HG03139 (cell line): ENCODE measurements at regions not wholly inside any gene's neighbourhood (a gene's known extent, or its start where the extent isn't known, plus 50 kb on each side); places are given as distances from the start of the nearest gene placed in this dataset.
"Not testable (repeated sequence)": the region's sequence is repeated elsewhere in the genome, so short reads cannot be mapped to it uniquely, and the experiment has no call there.

Source experiments
- ATAC-seq: cut with Tn5 transposase; IDR thresholded peaks from one replicate; pipeline ENCODE4 v1.9.1; 2021; ENCODE audit not compliant: unreplicated experiment

- ATAC-seq, result no peak
Observed at GRCh38 chr11:19436932-19437331, 196.2 kb upstream of the E2F8 start.

GRCh38 chr11:19435306-19435989 lies 194.7 kb upstream of the E2F8 start:
- ATAC-seq, result no peak

DNA sequence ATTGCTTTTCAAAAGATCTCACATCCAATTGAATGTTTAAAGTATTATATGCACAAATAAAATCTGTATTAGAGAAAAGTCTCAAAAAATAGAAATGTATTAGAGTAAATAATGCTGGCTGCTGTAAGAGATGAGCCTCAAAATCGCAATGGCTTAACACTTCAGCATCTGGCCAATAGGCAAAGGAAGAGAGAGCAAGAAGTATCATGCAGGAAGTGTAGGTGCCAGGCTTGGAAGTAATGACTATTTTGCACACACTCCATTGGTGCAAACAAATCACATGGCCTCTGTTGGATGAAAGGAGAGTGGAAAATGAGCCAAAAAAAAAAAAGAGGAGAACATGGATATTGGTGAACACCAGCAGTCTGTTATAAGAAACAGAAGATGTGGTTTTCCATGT lies 193.0 kb upstream of the E2F8 start:
- ATAC-seq, result no peak

DNA sequence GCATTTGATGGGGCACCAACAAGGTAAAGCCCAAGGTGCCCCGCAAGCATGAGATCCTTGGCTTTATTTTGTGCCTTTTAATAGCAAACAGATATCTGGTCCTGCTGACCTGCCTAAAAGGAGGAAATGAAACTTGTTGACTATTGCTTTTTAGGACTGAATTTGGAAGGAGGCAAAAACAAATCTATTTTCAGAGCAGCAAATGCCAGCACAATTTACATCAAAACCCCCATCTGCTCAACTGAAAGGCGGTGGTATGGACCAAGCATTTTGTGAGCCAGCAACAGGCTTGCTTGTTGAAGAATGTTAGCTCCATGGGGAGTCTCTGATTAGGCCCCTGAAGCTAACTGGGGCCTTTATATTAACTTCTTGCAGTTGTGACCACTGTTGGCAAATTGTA lies 192.6 kb upstream of the E2F8 start:
- peak; percentile 46 for ATAC-seq

DNA sequence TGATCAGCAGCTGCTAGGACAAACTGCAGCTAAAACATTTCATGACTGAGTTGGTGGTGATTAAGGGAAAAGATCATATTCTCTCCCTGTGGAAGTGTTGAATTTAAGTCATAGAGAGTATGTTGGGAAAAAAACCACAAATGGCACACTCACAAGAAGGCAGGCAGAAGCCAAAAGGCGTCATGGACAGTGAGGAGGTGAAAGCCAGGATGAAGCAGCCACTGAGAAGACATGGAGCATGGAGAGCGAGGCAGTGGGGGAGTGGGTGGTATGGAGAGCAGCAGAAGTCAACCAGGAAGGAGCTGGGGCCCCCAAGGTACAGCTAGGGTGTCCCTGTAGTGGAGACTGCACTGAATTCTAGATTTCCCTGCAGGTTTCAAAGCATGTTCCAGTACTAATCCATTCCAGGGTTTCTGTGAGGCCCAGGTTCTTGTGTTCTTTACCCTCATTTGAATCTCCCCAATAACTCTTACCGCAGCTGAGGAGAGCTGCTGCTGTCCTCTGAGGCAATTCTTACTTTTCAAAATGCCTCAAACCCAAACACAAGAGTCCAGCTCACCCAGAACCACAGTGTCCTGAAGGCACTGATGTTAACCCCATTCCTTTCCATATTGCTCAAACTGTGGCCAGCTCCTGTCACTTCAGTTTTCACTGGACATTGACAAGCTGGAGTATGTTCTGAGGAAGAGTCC lies 191.8 kb upstream of the E2F8 start:
- ATAC-seq, result peak; percentile 54

DNA sequence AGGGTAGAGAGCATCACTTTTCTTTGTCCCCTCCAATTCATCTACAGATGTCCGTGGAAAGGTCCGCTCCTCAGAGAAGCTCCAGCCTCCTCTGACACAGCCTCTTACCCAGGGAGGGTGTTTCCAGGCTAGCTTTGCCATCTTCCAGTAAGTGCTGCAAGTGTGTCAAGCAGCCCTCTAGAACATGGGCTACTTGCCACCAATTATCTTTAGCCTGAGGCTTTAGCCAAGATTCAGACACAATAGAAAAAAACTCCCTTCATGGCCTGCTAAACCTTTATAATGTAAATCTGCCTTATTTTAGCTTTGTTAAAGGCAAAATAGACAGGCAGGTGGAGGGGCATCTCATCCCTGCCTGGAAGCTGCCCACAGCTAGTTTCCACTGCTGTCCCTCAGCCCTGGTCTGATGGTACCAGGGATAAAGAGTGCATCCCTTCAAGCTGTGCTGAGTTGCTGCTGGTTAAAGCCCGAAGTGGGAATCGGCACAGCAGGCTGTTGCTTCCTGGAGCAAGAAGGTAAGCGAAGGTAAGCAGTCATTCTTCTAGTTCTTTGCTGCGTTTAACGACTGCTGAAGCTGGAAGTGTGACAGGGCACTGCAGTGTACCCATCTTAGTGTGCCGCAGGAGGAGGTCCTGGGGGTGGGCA lies 190.1 kb upstream of the E2F8 start:
- no peak for ATAC-seq

GRCh38 chr11:19430346-19430745 lies 189.6 kb upstream of the E2F8 start:
- no peak for ATAC-seq

DNA sequence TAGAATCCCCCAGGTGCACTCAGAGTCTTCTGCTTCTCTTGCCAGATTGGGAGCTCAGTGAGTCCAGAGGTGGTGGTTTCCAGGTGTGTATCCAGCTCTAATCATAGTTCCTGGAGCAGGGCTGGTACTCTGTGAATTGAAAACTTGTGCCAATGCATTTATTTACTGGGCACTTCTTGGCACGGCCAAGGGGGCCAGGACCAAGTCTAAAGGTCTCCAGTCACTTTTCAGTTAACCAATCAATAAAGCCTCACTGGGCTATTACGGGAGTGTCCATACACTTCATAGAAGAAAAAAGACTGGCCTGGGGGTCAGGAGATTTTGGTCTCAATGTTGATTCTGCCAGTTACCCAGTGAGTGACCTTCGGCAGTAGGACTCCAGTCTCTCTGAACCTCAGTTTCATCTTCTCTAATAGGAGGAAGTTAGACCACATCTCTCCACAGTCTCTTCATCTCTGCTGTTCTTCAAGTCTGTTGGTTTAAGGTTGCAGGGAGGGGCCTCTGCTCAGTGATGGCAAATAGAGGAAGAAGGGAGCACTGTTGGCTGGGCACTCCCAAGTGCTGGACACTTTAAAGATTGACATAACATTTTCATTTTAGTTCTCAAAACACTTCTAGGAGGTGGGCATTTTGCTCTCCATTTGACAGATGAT lies 188.5 kb upstream of the E2F8 start:
- no peak for ATAC-seq

DNA sequence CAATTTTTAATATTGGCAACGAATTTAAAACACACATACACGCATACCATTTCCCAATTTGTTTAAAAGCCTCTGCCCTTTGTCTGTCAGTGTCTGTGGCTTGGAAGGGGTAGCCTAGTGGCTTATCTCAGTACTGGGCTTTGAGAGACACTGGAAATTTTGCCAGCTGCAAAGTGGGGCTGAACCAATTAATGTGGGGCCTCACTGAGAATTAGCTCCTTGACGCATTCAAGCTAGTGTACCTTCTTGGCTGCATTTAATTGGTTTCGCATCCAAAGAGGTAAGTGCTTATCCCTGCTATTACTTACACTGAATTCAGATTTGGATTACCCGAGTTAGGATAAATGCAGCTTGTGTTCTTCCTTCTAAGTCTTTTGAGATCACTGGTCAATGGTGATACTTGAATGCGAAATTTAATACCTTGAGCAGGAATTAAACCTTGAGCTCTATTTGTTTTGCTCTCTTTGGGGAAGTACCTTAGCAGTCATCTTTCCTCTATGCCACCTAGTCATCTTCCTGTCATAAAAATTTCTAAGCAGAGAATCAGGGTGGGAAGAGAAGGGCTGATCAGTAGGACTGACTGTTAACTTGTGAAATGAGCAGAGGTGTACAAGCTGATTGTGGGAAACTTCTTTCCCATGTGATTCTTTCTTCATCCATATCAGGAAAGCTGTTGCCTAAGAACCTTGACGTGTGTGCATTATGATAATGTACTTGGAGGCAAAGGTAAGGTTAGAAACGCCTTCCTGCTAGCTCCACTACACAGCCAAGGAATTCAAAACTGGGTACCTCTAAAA lies 187.7 kb upstream of the E2F8 start:
- no peak for ATAC-seq

- no peak for ATAC-seq
Observed at GRCh38 chr11:19426756-19427403, 186.1 kb upstream of the E2F8 start.

DNA sequence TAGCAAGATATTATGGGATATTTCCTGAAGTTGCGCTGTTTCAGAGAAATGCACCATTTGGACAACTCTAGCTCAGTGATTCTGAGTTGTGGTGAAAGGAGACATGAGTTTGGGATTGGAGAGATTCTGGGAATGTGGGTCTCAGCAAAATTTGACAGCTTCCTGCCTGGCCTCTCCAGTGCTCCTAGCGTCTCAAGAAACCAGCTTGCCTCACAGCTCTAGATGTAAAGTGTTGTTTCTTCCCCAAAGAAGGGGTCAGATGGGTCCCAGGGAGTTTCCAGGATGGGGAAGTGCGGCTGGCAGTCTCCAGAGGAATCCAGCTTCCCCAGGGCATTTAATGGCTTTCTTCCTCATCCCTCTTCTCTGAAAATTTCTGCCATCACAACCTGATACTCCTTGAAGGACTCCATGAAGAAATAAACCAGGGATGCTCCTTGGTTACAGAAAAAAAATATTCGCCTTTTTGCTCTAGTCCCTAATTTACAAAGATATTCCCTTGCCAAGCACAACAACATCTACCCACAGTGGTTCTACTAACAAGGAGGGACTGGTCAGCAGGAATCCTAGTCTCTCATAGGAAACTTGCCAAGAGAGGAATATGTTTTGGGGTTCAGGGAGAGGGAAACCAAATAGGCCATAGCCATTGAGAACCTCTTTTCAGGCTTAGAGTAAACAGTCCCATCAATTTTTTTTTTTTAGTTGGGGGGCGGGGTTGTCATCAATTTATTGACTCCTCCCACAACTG lies 185.4 kb upstream of the E2F8 start:
- no peak for ATAC-seq

- no peak for ATAC-seq
Observed at GRCh38 chr11:19422276-19422675, 181.5 kb upstream of the E2F8 start.

DNA sequence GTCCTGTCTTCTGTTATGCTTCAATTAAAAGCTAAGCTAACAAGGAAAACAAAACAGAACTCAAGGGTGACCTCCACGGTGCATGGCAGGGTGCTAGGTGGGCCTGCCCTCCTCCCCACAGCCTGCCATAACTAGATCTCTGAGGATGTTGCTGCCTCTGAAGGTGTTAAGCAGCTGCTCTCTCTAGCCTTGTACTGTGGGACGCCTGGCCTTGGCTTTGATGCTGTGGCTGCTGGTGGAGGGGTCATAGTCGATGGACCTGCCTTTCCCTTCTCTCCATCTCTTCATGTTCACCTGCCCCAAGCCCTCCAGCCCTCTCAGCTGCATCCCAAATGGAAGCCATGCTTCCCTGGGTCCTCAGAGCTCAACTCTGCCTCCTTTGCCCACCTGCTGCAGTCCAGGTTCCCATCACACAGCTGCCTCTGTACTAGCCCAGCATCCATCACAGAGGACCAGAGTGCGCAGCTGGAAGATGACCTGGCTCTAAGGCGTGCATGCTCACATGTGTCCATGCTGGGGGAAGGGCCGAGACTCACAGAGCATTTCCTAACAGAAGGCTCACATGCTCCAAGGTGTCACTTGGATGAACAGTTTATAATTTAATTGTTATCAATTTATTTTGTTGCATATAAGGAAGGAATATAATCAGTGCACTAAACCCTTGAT lies 180.3 kb upstream of the E2F8 start:
- no peak for ATAC-seq

- no peak for ATAC-seq
Observed at GRCh38 chr11:19419808-19420207, 179.1 kb upstream of the E2F8 start.

DNA sequence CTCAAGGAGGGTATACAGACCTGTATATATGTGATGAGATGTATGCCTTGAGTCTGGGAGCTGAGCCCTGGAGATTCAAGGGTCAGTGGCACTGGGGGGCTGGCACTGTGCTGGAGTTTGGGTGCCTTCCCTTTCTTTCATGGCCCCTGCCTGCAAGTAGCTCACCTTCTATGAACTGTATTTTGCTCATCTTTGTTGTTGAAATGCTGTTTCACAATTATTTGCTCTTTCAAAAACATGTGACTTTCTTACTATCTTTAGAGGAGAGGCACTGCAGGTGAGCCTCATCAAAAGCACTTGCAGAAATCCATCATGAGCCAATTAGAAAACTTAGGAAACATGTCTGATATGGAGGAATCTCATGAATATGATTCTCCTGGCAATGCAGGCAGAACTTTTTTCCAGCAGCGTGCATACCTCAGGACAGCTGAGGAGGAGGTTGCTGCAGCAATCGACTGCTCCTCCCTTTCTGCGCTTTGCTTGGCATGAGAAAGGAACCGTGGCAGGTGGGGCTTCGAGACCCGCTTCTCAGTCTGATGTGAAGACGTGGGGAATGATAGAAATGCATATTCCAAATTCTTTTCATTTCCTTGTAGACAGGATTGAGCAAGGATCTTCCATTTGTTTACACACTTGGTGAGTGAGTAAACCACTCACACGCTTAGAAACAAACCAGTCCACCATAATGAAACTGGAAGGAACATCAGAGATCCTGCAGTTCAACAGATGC lies 178.4 kb upstream of the E2F8 start:
- no peak for ATAC-seq

- no peak for ATAC-seq
Observed at GRCh38 chr11:19418221-19418620, 177.5 kb upstream of the E2F8 start.

DNA sequence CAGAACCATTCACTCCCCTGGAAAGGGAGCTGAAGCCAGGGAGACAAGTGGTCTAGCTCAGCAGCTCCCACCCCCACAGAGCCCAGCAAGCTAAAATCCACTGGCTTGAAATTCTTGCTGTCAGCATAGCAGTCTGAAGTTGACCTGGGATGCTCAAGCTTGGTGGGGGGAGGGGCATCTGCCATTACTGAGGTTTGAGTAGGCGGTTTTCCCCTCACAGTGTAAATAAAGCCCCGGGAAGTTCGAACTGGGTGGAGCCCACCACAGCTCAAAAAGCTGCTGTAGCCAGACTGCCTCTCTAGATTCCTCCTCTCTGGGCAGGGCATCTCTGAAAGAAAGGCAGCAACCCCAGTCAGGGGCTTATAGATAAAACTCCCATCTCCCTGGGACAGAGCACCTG lies 171.3 kb upstream of the E2F8 start:
- not testable (repeated sequence) for ATAC-seq

DNA sequence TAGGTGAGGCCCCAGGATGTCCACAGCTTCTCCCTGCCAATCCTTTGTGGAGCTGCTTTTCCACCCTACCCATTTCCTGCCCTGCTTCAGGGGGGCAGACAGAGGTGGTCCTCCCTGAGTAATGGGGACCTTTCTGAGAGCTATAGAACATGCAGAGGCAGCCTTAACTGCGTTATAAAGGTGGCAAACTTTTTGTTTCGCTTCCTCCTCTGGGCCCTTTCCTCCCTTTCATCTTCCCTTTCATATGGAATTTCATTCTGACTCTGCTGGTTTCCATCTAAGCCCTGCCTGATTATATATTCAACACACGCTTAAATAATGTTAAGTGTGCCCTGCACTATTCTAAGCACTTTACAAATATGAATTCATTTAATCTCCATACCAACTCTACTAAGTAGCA lies 169.3 kb upstream of the E2F8 start:
- ATAC-seq, result no peak

DNA sequence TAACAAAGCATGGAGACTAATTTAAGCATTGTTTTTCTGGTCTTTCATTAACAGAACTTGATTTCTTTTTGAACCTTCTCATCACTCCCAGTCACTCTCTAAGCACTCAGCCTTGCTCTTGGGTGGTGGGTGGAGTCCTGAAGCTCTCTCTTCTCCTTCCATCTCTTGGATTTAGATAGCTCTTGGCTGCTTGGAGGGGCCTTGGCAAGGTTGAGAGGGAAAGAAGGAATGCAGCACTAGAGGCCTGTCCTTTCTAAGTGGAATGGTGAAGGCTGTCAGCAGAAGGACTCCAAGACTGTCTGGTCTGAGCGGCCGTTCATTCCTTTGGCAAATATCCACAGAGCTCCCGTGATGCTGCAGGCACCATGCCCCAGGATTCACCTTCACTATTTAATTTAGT lies 168.6 kb upstream of the E2F8 start:
- no peak for ATAC-seq
